HUES48 (cell line): ENCODE measurements at regions not wholly inside any gene's neighbourhood (a gene's known extent, or its start where the extent isn't known, plus 50 kb on each side); places are given as distances from the start of the nearest gene placed in this dataset.

Experiments
- H3K27ac ChIP-seq: one replicate; pipeline ENCODE4 v1.7.0; 2013; ENCODE audit warnings: low read depth, low read length, inconsistent platforms
- H3K27me3 ChIP-seq: 2 replicates; pipeline ENCODE4 v1.6.1; 2013; ENCODE audit warnings: mild to moderate bottlenecking, low read length; ENCODE audit not compliant: control insufficient read depth, insufficient read depth
- H3K36me3 ChIP-seq: 2 replicates; pipeline ENCODE4 v1.6.1; 2013; ENCODE audit warnings: low read length; ENCODE audit not compliant: control insufficient read depth, insufficient read depth
- H3K4me1 ChIP-seq: 2 replicates; pipeline ENCODE4 v1.6.1; 2013; ENCODE audit warnings: mild to moderate bottlenecking, low read length; ENCODE audit not compliant: control insufficient read depth, insufficient read depth
- H3K4me3 ChIP-seq: 2 replicates; pipeline ENCODE4 v1.5.1; 2013; ENCODE audit warnings: mild to moderate bottlenecking, low read depth, low read length
- H3K9ac ChIP-seq: 2 replicates; pipeline ENCODE4 v1.6.1; 2013; ENCODE audit warnings: mild to moderate bottlenecking, low read depth, low read length, moderate library complexity
- H3K9me3 ChIP-seq: 2 replicates; pipeline ENCODE4 v1.6.1; 2013; ENCODE audit warnings: low read length; ENCODE audit not compliant: control insufficient read depth, insufficient read depth

- Histone ChIP-seq H3K27me3 (no peaks in the 10 kb centered on the region), H3K9me3 (peaks cover 4% of the 10 kb centered on the region; the same call in 1 of the 2 replicates), H3K36me3 (no peaks in the 10 kb centered on the region), H3K9ac (no peak overlapping the region), H3K27ac (no peak overlapping the region), H3K4me3 (no peak overlapping the region), H3K4me1 (no peaks in the 10 kb centered on the region)
These were observed 76.4 kb upstream of the VSTM2B start for GRCh38 chr19:29449371-29449770.

- H3K27me3 ChIP-seq, result no peaks in the 10 kb centered on the region
These were observed 75.5 kb upstream of the VSTM2B start for GRCh38 chr19:29450306-29450705.

GRCh38 chr19:29450812-29451211 lies 75.0 kb upstream of the VSTM2B start:
- Histone ChIP-seq H3K9me3 (peaks cover 4% of the 10 kb centered on the region; the same call in 1 of the 2 replicates), H3K27me3 (no peaks in the 10 kb centered on the region), H3K9ac (no peak overlapping the region), H3K4me3 (no peak overlapping the region), H3K27ac (no peak overlapping the region), H3K4me1 (no peaks in the 10 kb centered on the region), H3K36me3 (no peaks in the 10 kb centered on the region)

More at GRCh38 chr19:29450306-29450705, 75.5 kb upstream of the VSTM2B start:
- Histone ChIP-seq H3K36me3 (no peaks in the 10 kb centered on the region), H3K4me3 (no peak overlapping the region), H3K9me3 (peaks cover 4% of the 10 kb centered on the region; the same call in 1 of the 2 replicates), H3K4me1 (no peaks in the 10 kb centered on the region), H3K27ac (no peak overlapping the region), H3K9ac (no peak overlapping the region)

GRCh38 chr19:29454109-29454508 lies 71.7 kb upstream of the VSTM2B start:
- Histone ChIP-seq H3K4me1 (no peaks in the 10 kb centered on the region), H3K9ac (no peak overlapping the region), H3K27ac (no peak overlapping the region), H3K9me3 (peaks cover 7% of the 10 kb centered on the region; the same call in 1 of the 2 replicates), H3K36me3 (no peaks in the 10 kb centered on the region), H3K27me3 (no peaks in the 10 kb centered on the region), H3K4me3 (no peak overlapping the region)

- Histone ChIP-seq H3K9ac (no peak overlapping the region), H3K27me3 (no peaks in the 10 kb centered on the region), H3K27ac (no peak overlapping the region), H3K4me1 (no peaks in the 10 kb centered on the region), H3K9me3 (peaks cover 3% of the 10 kb centered on the region; the same call in 1 of the 2 replicates), H3K36me3 (no peaks in the 10 kb centered on the region), H3K4me3 (no peak overlapping the region)
These were observed 68.4 kb upstream of the VSTM2B start for GRCh38 chr19:29457413-29457812.

GRCh38 chr19:29467824-29468401 lies 57.9 kb upstream of the VSTM2B start:
- Histone ChIP-seq H3K9ac (no peak overlapping the region), H3K9me3 (no peaks in the 10 kb centered on the region), H3K4me3 (no peak overlapping the region), H3K36me3 (no peaks in the 10 kb centered on the region), H3K27ac (no peak overlapping the region), H3K27me3 (no peaks in the 10 kb centered on the region), H3K4me1 (no peaks in the 10 kb centered on the region)

- H3K27me3 ChIP-seq, result no peaks in the 10 kb centered on the region
- no peaks in the 10 kb centered on the region for H3K36me3 ChIP-seq
- no peak overlapping the region for H3K4me3 ChIP-seq
- H3K9ac ChIP-seq, result no peak overlapping the region
- H3K4me1 ChIP-seq, result 0 out of 2 replicates have a peak, but pooled peaks cover 6% of the 10 kb centered on the region
- H3K27ac ChIP-seq, result no peak overlapping the region
- H3K9me3 ChIP-seq, result peaks cover under 1% of the 10 kb centered on the region; the same call in 1 of the 2 replicates
These were observed 50.3 kb upstream of the VSTM2B start for GRCh38 chr19:29475469-29475868.
